Hepatocyte (in vitro differentiated cells): ENCODE measurements at regions not wholly inside any gene's neighbourhood (a gene's known extent, or its start where the extent isn't known, plus 50 kb on each side); places are given as distances from the start of the nearest gene placed in this dataset.

Source experiments
- DNase-seq: peaks from one replicate; pipeline ENCODE4 v3.0.0-alpha.2; 2016; ENCODE audit warnings: low spot score
- H2AFZ ChIP-seq: fragments of 200-600 bp; sonication (generic); 2 replicates; pipeline ENCODE4 v1.6.0; 2016; ENCODE audit warnings: antibody characterized with exemption, mild to moderate bottlenecking
- H3K27ac ChIP-seq: fragments of 200-600 bp; sonication (generic); 2 replicates; pipeline ENCODE4 v1.5.1; 2016; ENCODE audit warnings: mild to moderate bottlenecking
- H3K27me3 ChIP-seq: fragments of 200-600 bp; sonication (generic); 2 replicates; pipeline ENCODE4 v1.6.1; 2016
- H3K36me3 ChIP-seq: fragments of 200-600 bp; sonication (generic); replicated peaks from 2 replicates; pipeline ENCODE4 v1.5.1; 2016; ENCODE audit warnings: low read depth; ENCODE audit not compliant: insufficient read depth
- H3K4me1 ChIP-seq: fragments of 200-600 bp; sonication (generic); 2 replicates; pipeline ENCODE4 v1.5.1; 2016; ENCODE audit warnings: mild to moderate bottlenecking, moderate library complexity; ENCODE audit not compliant: insufficient read depth
- H3K4me2 ChIP-seq: fragments of 200-600 bp; sonication (generic); 2 replicates; pipeline ENCODE4 v1.6.0; 2016
- H3K4me3 ChIP-seq: fragments of 200-600 bp; sonication (generic); 2 replicates; pipeline ENCODE4 v1.5.1; 2016; ENCODE audit warnings: mild to moderate bottlenecking
- H3K79me2 ChIP-seq: fragments of 200-600 bp; sonication (generic); 2 replicates; pipeline ENCODE4 v1.6.0; 2017; ENCODE audit warnings: mild to moderate bottlenecking
- H3K9me2 ChIP-seq: fragments of 200-600 bp; sonication (generic); replicated peaks from 2 replicates; pipeline ENCODE4 v1.6.0; 2017; ENCODE audit warnings: mild to moderate bottlenecking; ENCODE audit not compliant: insufficient read depth
- H3K9me3 ChIP-seq: fragments of 200-600 bp; sonication (generic); 2 replicates; pipeline ENCODE4 v1.5.1; 2016; ENCODE audit warnings: low read depth, mild to moderate bottlenecking
- H4K20me1 ChIP-seq: fragments of 200-600 bp; sonication (generic); 2 replicates; pipeline ENCODE4 v1.6.0; 2016; ENCODE audit warnings: mild to moderate bottlenecking; ENCODE audit not compliant: insufficient read depth, poor library complexity, severe bottlenecking
- EZH2 ChIP-seq: fragments of 200-600 bp; sonication (generic); IDR thresholded peaks from 2 replicates; pipeline ENCODE4 v1.6.1; 2016; ENCODE audit warnings: antibody characterized with exemption, mild to moderate bottlenecking, borderline replicate concordance
- EZH2phosphoT487 ChIP-seq: fragments of 200-600 bp; sonication (generic); IDR thresholded peaks from one replicate; pipeline ENCODE4 v1.6.1; 2018; ENCODE audit warnings: antibody characterized with exemption, mild to moderate bottlenecking, low read depth, moderate library complexity; ENCODE audit not compliant: unreplicated experiment, severe bottlenecking
- WGBS: methylation state at CpG from one replicate; pipeline ENCODE4 v1.1.6; 2016; ENCODE audit warnings: low lambda C conversion rate; ENCODE audit errors: missing lambda C conversion rate; 5-methylcytosine and 5-hydroxymethylcytosine counted together
- TF ChIP-seq, protein P1 (sequence below): fragments of 200-600 bp; sonication (generic); IDR thresholded peaks from 2 replicates; pipeline ENCODE4 v1.5.1; 2016; ENCODE audit warnings: antibody characterized with exemption, mild to moderate bottlenecking; ENCODE audit not compliant: poor library complexity

DNA sequence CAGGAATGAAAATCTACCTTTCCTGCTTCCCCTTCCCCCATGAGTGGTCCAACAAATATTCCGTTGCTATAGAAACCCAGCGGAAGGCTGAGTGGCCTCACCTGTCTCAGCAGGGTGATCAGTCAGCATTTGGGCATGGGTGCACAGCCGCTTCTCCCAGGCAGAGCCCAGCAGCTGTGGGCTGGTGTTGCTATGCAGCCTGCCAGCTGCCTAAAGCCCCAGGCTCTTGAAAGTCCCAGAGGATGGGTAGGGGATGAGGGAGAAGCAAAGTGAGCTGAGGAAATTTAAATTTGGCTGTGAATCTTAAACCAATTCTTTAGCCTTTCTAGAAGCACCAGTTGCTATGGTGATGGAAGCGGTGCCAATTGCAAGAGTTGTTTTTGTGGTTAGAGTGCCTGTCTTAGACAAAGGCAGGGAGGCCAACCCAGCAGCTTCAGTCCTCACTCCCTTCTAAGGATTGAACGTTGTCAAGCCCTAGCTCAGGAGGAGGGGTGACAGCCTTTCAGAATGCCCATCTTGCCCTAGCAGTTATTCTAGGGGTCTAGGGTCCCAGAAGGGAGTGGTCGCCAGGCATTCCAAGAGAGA is 151.5 kb upstream of the PITX1 start:
- 84% methylated on average over 6 of the region's 6 CpGs for WGBS
- no peak for TF ChIP-seq EZH2
- TF ChIP-seq, protein P1, sequence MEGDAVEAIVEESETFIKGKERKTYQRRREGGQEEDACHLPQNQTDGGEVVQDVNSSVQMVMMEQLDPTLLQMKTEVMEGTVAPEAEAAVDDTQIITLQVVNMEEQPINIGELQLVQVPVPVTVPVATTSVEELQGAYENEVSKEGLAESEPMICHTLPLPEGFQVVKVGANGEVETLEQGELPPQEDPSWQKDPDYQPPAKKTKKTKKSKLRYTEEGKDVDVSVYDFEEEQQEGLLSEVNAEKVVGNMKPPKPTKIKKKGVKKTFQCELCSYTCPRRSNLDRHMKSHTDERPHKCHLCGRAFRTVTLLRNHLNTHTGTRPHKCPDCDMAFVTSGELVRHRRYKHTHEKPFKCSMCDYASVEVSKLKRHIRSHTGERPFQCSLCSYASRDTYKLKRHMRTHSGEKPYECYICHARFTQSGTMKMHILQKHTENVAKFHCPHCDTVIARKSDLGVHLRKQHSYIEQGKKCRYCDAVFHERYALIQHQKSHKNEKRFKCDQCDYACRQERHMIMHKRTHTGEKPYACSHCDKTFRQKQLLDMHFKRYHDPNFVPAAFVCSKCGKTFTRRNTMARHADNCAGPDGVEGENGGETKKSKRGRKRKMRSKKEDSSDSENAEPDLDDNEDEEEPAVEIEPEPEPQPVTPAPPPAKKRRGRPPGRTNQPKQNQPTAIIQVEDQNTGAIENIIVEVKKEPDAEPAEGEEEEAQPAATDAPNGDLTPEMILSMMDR, result no peak
- TF ChIP-seq EZH2phosphoT487, result no peak
- Histone ChIP-seq H3K4me2 (no peak overlapping the region), H3K9me2 (no peaks in the 10 kb centered on the region), H3K27me3 (no peaks in the 10 kb centered on the region), H4K20me1 (no peaks in the 10 kb centered on the region), H2AFZ (no peak overlapping the region), H3K4me3 (no peak overlapping the region), H3K9me3 (no peaks in the 10 kb centered on the region), H3K27ac (no peak overlapping the region), H3K4me1 (peaks cover 25% of the 10 kb centered on the region), H3K36me3 (no peaks in the 10 kb centered on the region), H3K79me2 (peaks cover 7% of the 10 kb centered on the region)
- DNase-seq, result peak; percentile 29

GRCh38 chr5:135184646-135185045 is 150.6 kb upstream of the PITX1 start:
- Histone ChIP-seq H3K9me2 (no peaks in the 10 kb centered on the region), H3K9me3 (no peaks in the 10 kb centered on the region), H4K20me1 (no peaks in the 10 kb centered on the region), H2AFZ (no peak overlapping the region), H3K4me3 (no peak overlapping the region), H3K4me1 (peaks cover 21% of the 10 kb centered on the region), H3K27ac (no peak overlapping the region), H3K27me3 (no peaks in the 10 kb centered on the region), H3K79me2 (peaks cover 7% of the 10 kb centered on the region), H3K36me3 (no peaks in the 10 kb centered on the region), H3K4me2 (no peak overlapping the region)
- 94% methylated on average over 7 of the region's 7 CpGs for WGBS
- no peak for TF ChIP-seq EZH2phosphoT487
- TF ChIP-seq EZH2, result no peak
- TF ChIP-seq, protein P1, result no peak
- DNase-seq, result no peak

DNA sequence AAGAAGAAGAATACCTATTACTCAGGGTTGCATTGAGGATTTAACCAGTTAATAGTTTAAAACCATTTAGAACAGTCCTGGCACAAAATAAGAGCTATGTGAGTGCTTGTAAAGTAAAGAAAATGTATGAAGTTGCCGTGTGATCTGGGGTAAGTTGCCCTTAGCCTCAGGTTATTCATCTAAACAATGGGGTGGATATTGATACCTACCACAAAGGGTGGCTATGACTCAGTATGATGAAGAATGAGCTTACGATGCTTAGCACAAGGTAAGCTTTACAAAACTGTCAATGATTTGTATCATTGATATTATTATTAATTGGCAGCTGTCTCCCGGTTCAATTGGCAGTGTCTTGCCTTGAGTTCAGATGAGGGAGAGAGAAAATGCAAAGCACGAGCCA is 149.4 kb upstream of the PITX1 start:
- no peak overlapping the region for H3K27ac ChIP-seq
- 85% methylated on average over 4 of the region's 4 CpGs for WGBS
- DNase-seq, result no peak

More for the DNA sequence above, 149.4 kb upstream of the PITX1 start:
- Histone ChIP-seq H3K79me2 (peaks cover 3% of the 10 kb centered on the region), H4K20me1 (no peaks in the 10 kb centered on the region), H3K9me2 (no peaks in the 10 kb centered on the region), H3K36me3 (no peaks in the 10 kb centered on the region), H3K9me3 (no peaks in the 10 kb centered on the region), H3K4me3 (no peak overlapping the region), H2AFZ (no peak overlapping the region), H3K27me3 (no peaks in the 10 kb centered on the region), H3K4me1 (peaks cover 21% of the 10 kb centered on the region), H3K4me2 (no peak overlapping the region)
- TF ChIP-seq EZH2 (no peak), EZH2phosphoT487 (no peak)
- TF ChIP-seq, protein P1, result no peak
